RKO (cell line): ENCODE measurements at regions not wholly inside any gene's neighbourhood (a gene's known extent, or its start where the extent isn't known, plus 50 kb on each side); places are given as distances from the start of the nearest gene placed in this dataset.

Source experiments
- DNase-seq: peaks from one replicate; pipeline ENCODE4 v3.0.0-alpha.2; 2016; ENCODE audit warnings: low spot score

- no peak for DNase-seq
Measured at GRCh38 chr1:71264039-71264438, 183.2 kb upstream of the ZRANB2 start.

DNA sequence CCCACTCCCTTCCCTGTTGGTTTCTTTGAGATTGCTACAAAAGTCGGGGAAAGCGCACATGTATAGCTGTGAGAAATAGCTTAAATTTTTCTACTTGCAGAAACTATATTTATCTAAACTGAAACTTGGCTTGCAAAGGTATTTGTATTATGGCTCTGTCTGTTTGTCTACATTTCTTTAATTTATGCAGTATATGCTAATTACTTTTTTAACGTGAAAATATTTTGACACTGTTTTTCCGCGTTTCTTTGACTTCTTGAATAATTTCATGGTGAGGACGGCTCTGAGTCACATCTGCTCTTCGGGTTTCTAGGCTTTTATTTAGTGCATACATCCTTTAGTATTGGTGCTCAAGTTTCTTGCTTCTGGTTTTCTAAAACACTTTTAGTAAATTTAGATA, 182.1 kb upstream of the ZRANB2 start:
- no peak for DNase-seq

DNA sequence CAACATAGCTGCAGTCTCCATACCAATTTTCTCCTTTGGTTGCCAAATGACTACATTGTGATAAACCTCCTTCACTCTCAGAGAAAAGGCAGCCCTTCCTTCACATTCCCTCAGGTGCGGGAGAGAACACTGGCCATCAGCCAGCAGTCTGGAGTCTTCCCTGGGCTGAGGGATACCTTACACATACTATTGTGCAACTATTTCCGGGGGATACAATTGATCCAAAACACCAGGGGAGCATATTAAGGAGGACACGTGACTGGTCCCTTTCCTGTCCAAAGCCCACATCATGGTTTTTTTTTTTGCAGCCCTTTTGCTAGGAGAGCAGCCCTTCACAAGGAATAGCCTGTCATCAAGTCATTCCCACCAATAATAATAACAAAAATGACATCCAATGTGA, 172.1 kb upstream of the ZRANB2 start:
- no peak for DNase-seq

DNA sequence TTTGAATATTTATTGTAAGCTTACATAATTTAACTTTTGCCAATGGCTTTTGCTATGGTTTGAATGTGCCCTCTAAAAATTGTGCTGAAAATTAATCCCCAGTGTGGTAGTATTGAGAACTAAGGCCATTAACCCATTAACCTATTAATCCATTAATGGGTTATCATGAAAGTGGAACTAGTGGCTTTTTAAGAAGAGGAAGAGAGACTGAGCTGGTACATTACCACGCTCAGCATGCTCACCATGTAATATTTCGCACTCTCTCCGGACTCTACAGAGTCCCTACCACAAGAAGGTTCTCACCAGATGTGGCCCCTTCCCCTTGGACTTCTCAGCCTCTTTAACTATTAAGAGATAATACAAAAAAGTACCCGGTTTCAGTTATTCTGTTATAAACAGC, 164.4 kb upstream of the ZRANB2 start:
- no peak for DNase-seq

DNA sequence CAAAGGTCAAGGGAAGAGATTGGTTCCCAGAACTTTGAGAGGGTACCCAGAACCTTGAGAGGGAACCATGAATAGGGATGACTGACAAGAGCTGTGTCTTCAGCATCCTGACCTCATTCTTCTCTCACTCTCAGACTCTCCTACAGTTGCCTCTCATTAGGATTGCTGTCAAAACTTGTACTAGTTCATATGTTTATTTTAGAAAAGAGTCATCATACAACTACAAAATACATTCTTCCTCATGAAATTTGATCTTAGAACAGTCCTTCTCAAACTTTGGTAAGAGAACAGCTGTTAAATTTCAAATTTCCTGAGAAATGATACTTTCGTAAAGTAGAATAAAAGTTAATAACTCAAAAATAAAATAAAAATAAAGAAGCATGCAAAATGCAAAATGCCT, 161.4 kb upstream of the ZRANB2 start:
- DNase-seq, result no peak

- peak; percentile 11 for DNase-seq
Measured at GRCh38 chr1:71240656-71241055, 159.8 kb upstream of the ZRANB2 start.

- DNase-seq, result no peak
Measured at GRCh38 chr1:71236503-71236902, 155.7 kb upstream of the ZRANB2 start.

- DNase-seq, result no peak
Measured at GRCh38 chr1:71233645-71234044, 152.8 kb upstream of the ZRANB2 start.

GRCh38 chr1:71232786-71233185, 152.0 kb upstream of the ZRANB2 start:
- DNase-seq, result no peak

DNA sequence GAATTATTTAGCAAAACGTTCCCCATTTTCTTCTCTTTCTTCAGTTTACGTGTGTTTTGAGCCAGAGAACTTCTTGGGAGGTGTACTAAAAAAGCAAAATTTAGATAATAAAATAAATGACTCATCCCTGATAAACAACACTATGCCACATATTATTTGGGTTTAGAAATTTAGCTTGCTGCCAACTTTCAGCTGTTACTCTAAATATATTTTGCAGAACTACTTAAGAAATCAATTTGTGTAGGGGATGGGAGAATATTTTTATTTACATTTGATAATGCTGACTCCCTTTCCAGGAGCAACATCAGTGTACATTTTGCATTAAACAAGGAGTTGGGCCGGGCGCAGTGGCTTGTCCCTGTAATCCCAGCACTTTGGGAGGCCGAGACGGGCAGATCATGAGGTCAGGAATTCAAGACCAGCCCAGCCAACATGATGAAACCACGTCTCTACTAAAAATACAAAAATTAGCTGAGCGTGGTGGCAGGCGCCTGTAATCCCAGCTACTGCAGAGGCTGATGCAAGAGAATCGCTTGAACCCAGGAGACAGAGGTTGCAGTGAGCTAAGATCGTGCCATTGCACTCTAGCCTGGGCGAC, 151.4 kb upstream of the ZRANB2 start:
- DNase-seq, result no peak

DNA sequence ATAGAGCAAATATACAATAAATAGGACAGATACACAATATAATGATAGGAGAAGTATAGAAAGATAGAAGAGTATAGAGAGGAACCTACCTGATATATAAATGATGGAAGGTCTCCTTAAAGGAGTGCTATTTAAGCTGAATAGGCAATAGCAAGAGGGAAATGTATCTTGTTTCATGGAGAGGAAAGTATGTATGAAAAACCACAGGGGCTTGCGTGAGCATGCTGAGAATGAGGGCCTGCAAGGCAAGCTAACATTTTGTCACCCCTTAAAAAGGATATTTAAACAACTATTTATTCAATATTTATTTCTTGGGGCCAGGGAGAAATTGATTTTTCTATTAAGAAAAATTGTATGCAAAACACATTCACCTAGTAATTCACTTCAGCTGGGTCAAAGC, 150.9 kb upstream of the ZRANB2 start:
- no peak for DNase-seq

- DNase-seq, result no peak
Measured at GRCh38 chr1:71228742-71229365, 148.0 kb upstream of the ZRANB2 start.

GRCh38 chr1:71228241-71228640, 147.4 kb upstream of the ZRANB2 start:
- DNase-seq, result no peak

- DNase-seq, result no peak
Measured at GRCh38 chr1:71224741-71225377, 144.0 kb upstream of the ZRANB2 start.

DNA sequence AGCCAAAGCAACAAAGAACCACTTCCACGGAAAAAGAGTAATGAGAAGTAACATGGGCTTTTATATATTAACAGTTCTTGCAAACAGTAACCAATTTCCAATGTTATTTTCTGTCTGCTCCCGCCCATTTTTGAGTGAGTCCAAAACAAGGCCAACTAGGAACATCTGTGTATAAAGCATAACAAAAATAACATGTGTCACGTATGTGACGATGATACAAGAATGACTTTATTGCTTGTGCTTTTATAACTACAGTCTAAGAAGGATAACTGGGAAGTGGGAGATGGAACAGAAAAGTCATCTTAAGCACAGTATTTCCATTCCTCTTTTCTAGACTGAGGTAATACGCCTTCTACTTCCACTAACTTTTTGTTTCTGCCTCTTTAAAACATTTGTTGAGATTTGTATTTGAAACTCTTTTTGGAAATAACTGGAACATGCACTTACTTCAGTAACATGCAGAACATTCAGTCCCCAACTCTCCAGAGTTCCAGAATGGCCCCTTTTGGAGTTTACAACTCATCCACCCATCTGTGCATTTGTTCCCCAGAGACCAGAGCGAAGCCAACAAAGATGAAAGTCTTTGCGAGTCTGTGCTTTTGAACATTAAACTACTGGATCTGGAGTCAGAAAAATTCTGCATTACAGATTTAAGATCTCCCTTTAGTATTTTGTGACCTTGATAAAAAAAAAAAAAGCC, 143.0 kb upstream of the ZRANB2 start:
- DNase-seq, result no peak

- DNase-seq, result no peak
Measured at GRCh38 chr1:71222668-71223067, 141.8 kb upstream of the ZRANB2 start.

DNA sequence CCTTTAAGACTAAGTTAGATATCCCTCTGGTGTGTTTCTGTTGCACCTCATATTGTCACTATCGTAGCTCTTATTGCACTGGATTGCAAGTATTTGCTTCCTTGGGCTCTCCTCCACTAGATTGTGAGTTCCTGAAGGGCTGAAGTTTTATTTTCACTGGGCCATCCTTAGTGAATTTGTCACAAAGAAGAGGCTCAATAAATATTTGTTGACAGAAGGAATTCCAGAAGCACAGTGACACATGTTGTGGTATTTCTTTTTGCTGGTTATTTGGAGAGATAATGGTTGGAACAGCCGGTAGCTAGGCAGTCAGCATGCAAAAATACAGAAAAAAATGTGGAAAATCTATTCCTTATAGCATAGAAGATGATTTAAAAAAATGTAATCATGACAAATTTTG, 129.9 kb upstream of the ZRANB2 start:
- DNase-seq, result no peak

DNA sequence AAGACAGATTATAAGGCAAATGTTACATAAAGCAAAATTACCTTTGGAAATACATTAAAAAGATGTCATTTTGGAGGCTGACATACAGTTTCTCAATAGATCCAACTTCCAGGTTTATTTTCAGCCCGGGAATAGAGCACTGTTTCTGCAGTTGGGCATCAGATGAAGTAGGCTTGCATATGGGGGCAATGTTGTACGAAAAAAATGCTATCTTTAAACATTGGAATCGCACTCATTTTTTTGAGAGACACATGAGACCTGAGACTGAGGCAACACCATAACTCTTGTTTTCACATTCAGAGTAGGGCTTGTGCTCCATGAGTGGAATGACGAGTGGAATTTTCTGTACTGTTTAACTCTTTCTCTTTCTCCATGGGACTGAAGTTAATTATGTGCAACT, 122.4 kb upstream of the ZRANB2 start:
- DNase-seq, result no peak

- no peak for DNase-seq
Measured at GRCh38 chr1:71200503-71200902, 119.7 kb upstream of the ZRANB2 start.

GRCh38 chr1:71196685-71197084, 115.8 kb upstream of the ZRANB2 start:
- DNase-seq, result peak; percentile 23

DNA sequence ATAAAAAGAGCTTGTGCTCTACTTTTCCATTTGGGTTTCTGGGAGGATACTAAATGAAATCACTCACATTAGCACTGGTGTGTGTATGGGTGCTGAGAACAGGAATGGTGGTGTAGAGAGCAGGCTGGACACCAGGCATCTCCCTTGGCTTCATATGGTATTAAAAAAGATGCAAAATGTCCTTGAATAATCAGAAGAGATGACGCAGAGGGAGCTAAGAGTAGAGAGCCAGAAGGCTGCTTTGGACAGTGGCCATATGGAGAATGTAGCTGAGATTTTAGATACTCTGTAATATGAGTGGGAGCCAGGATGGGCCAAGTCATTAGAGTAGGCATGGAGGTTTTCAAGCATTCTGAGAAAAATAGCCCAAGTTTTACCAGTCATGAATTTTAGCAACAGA, 112.3 kb upstream of the ZRANB2 start:
- DNase-seq, result no peak

DNA sequence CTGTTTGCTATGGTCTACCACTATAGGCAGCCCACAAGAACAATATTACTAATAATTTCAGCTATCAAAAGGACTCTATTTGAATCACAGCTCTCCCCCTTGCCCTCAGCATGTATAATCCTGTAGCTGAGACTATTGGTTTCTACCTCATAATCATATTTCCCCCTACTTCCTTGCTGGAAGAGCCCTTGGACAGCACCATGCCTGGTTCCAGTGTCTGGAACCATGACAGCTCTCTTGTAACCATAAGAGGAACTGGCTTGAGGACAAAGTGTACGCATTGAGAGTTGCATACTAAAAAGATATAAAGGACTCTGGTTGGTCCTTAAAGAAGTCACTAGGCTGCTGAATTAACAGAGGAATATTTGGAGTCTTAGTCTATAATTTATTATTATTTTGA, 110.7 kb upstream of the ZRANB2 start:
- no peak for DNase-seq

DNA sequence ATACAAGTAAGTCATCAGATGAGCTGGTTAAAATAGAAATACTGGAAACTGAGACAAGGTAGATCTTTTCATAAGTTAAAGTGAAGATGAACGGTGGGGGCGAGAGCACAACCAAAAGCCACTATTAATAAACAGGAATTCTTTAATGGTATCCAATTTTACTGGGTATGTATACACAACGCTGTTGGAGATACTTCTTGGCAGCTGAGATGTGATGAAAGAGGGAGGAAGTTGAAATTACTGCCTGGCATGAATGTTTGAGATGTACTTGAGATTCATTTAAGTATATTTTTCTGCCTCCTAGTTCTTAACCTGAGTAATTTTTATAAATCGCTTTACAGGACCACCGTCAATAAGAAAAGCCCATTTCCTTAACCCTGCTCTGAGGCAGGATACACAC, 110.0 kb upstream of the ZRANB2 start:
- no peak for DNase-seq
